Liver (tissue), 8 donors: ENCODE measurements at regions not wholly inside any gene's neighbourhood (a gene's known extent, or its start where the extent isn't known, plus 50 kb on each side); places are given as distances from the start of the nearest gene placed in this dataset.

Experiments
- DNase-seq: peaks from one replicate; pipeline ENCODE4 v3.0.0-alpha.2; 2017; ENCODE audit warnings: low spot score
- H3K27ac ChIP-seq, 2 donors: one replicate each; pipeline ENCODE4 v1.7.0; 2013; ENCODE audit warnings: inconsistent platforms in 2 of 2, low read length in 2 of 2, control low read depth in 1 of 2, low read depth in 1 of 2, mild to moderate bottlenecking in 1 of 2
- H3K27me3 ChIP-seq, 4 donors: one replicate each; pipeline versions ENCODE4 v1.6.1 to v1.7.0; 2013; ENCODE audit warnings: low read length in 3 of 4, inconsistent platforms in 1 of 4, mild to moderate bottlenecking in 1 of 4, moderate library complexity in 1 of 4; ENCODE audit not compliant: control insufficient read depth in 4 of 4, insufficient read depth in 4 of 4
- H3K36me3 ChIP-seq, 4 donors: one replicate each; pipeline versions ENCODE4 v1.6.1 to v1.7.0; 2013; ENCODE audit warnings: low read length in 3 of 4, mild to moderate bottlenecking in 3 of 4, low read depth in 1 of 4, moderate library complexity in 1 of 4; ENCODE audit not compliant: control insufficient read depth in 4 of 4, insufficient read depth in 3 of 4
- H3K4me1 ChIP-seq, 4 donors: one replicate each; pipeline versions ENCODE4 v1.6.1 to v1.7.0; 2013; ENCODE audit warnings: low read length in 3 of 4, mild to moderate bottlenecking in 3 of 4, moderate library complexity in 1 of 4; ENCODE audit not compliant: control insufficient read depth in 4 of 4, insufficient read depth in 4 of 4
- H3K4me3 ChIP-seq, 3 donors: one replicate each; pipeline versions ENCODE4 v1.6.1 to v1.7.0; 2013; ENCODE audit warnings: low read length in 3 of 3, control low read depth in 1 of 3, low read depth in 1 of 3, mild to moderate bottlenecking in 1 of 3
- H3K9ac ChIP-seq, 2 donors: one replicate each; pipeline ENCODE4 v1.7.0; 2013; ENCODE audit warnings: low read length in 2 of 2, mild to moderate bottlenecking in 2 of 2, moderate library complexity in 2 of 2, control low read depth in 1 of 2, low read depth in 1 of 2
- H3K9me3 ChIP-seq, 4 donors: one replicate each; pipeline versions ENCODE4 v1.6.1 to v1.7.0; 2013; ENCODE audit warnings: low read length in 3 of 4; ENCODE audit not compliant: control insufficient read depth in 4 of 4
- ATF3 ChIP-seq: IDR thresholded peaks from 2 replicates; pipeline ENCODE4 v1.6.1; 2016; ENCODE audit warnings: antibody characterized with exemption
- CTCF ChIP-seq: fragments of 150-350 bp; IDR thresholded peaks from 2 replicates; pipeline ENCODE4 v1.5.1; 2017; ENCODE audit warnings: improper control_type of control experiment, low read depth, low read length; ENCODE audit not compliant: missing input control
- EGR1 ChIP-seq, 2 donors: IDR thresholded peaks; 2 replicates each; pipeline ENCODE4 v1.6.1; 2016 to 2018; ENCODE audit warnings: antibody characterized with exemption in 2 of 2, low read depth in 2 of 2
- FOXA1 ChIP-seq: IDR thresholded peaks from 2 replicates; pipeline ENCODE4 v1.6.1; 2016; ENCODE audit warnings: antibody characterized with exemption
- GABPA ChIP-seq, 2 donors: IDR thresholded peaks in 1 of 2; conservative IDR thresholded peaks in 1 of 2; 2 replicates each; pipeline ENCODE4 v1.6.1; 2016; ENCODE audit warnings: antibody characterized with exemption in 2 of 2, mild to moderate bottlenecking in 1 of 2, moderate library complexity in 1 of 2
- HNF4A ChIP-seq, 2 donors: conservative IDR thresholded peaks; 2 replicates each; pipeline ENCODE4 v1.6.1; 2016; ENCODE audit warnings: antibody characterized with exemption in 2 of 2, mild to moderate bottlenecking in 2 of 2
- HNF4G ChIP-seq: IDR thresholded peaks from 2 replicates; pipeline ENCODE4 v1.6.1; 2016; ENCODE audit warnings: antibody characterized with exemption
- JUND ChIP-seq, 2 donors: IDR thresholded peaks; 2 replicates each; pipeline ENCODE4 v1.6.1; 2016; ENCODE audit warnings: antibody characterized with exemption in 2 of 2
- NR2F2 ChIP-seq: IDR thresholded peaks from 2 replicates; pipeline ENCODE4 v1.6.1; 2016; ENCODE audit warnings: antibody characterized with exemption
- RAD21 ChIP-seq, 2 donors: IDR thresholded peaks; 2 replicates each; pipeline ENCODE4 v1.6.1; 2016; ENCODE audit warnings: antibody characterized with exemption in 2 of 2, mild to moderate bottlenecking in 2 of 2
- RXRA ChIP-seq, 2 donors: IDR thresholded peaks; 2 replicates each; pipeline ENCODE4 v1.6.1; 2017 to 2018; ENCODE audit warnings: antibody characterized with exemption in 2 of 2, mild to moderate bottlenecking in 1 of 2
- SP1 ChIP-seq: IDR thresholded peaks from 2 replicates; pipeline ENCODE4 v1.6.1; 2018; ENCODE audit warnings: antibody characterized with exemption, mild to moderate bottlenecking
- YY1 ChIP-seq: IDR thresholded peaks from 2 replicates; pipeline ENCODE4 v1.6.1; 2016; ENCODE audit warnings: antibody characterized with exemption, mild to moderate bottlenecking
- WGBS: extraction: QIAGEN DNeasy Blood & Tissue Kit; methylation state at CpG from one replicate; pipeline ENCODE4 v1.1.7; 2013; 5-methylcytosine and 5-hydroxymethylcytosine counted together
- donor health status: healthy.
- donor health status: healthy.
- donor health status: healthy.
- donor health status: healthy.
- donor health status: healthy.

DNA sequence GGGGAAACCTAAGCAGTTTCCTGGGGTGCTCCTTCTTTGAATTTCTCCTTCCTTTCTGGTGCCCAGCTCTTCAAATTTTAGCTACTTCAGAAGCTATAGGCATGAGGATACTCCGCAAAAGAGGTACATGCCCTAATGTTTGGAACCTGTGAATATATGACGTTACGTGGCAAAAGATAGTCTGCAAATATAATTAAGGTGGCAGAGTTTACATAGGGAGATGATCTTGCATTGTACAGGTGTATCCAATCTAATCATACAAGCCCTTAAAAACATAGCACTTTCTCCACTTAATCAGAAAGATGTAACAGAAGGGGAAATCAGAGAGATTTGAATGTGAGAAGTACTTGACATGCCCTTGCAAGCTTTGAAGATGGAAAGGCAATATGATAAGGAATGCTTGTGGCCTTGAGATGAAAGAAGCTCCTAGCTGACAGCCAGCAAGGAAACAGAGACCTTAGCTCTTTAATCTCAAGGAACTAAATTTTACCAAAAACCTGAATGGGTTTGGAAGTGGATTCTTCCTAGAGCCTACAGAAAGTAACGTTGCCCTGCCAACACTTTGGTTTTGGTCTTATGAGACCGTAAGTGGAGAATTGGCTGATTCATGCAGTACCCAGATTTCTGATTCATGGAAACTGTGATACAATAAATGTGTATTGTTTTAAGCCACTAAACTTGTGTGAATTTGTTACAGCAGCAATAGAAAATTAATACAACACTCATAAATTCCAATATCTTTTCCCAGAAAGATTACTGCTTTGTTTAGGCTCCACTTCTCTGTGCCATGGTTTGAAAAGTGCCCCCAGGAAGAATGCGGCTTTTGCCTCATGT, 268.4 kb downstream of the FAM170A start:
- 74% methylated on average over 6 of the region's 6 CpGs for WGBS
- no peak overlapping the region for H3K27ac ChIP-seq
- no peak overlapping the region for H3K9ac ChIP-seq

GRCh38 chr5:119899981-119900380, 270.6 kb downstream of the FAM170A start:
- Histone ChIP-seq H3K4me1 (no peaks in the 10 kb centered on the region), H3K36me3 (no peaks in the 10 kb centered on the region), H3K27ac (no peak overlapping the region), H3K4me3 (no peak overlapping the region), H3K9ac (no peak overlapping the region), H3K27me3 (no peaks in the 10 kb centered on the region), H3K9me3 (no peaks in the 10 kb centered on the region)
- no peak for DNase-seq
- 64% methylated on average over 2 of the region's 2 CpGs for WGBS
- TF ChIP-seq CTCF (no peak), JUND (IDR thresholded peaks at IDR 0.05) (no peak)

More for the DNA sequence above, 268.4 kb downstream of the FAM170A start:
- H3K27me3 ChIP-seq: no peaks in the 10 kb centered on the region
- H3K4me1 ChIP-seq: no peaks in the 10 kb centered on the region
- TF ChIP-seq JUND (IDR thresholded peaks at IDR 0.05): no peak
- no peak for TF ChIP-seq CTCF
- TF ChIP-seq GABPA (IDR thresholded peaks at IDR 0.05 in 1 of 2, conservative IDR thresholded peaks at IDR 0.05 in 1 of 2): no peak
- no peak for TF ChIP-seq HNF4G
- TF ChIP-seq FOXA1: no peak
- TF ChIP-seq HNF4A (conservative IDR thresholded peaks at IDR 0.05): no peak
- no peak for TF ChIP-seq SP1
- no peak for TF ChIP-seq ATF3
- no peak for TF ChIP-seq RXRA (IDR thresholded peaks at IDR 0.05)
- TF ChIP-seq RAD21 (IDR thresholded peaks at IDR 0.05): no peak
- no peak for DNase-seq
- H3K36me3 ChIP-seq: no peaks in the 10 kb centered on the region
- no peak overlapping the region for H3K4me3 ChIP-seq
- no peaks in the 10 kb centered on the region for H3K9me3 ChIP-seq

DNA sequence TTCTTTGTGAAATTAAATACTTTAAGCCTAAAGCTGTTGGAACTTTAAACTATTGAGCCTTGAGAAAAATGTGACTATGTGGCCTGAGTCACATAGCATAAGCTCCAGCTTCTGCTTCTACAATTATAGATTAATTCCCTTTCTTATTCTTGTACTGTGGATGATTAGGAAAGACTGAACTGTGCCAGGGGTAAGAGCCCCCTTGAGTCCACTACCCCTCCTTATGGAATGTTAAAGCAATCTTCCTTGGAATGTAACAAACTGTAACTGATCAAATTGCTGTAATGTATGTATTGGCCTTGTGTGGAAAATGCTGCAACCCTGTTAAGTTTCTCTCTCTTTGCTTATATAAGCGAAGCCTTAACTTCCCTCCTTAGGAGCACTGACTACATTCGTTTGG, 273.2 kb downstream of the FAM170A start:
- no peak overlapping the region for H3K4me3 ChIP-seq
- no peaks in the 10 kb centered on the region for H3K27me3 ChIP-seq
- H3K27ac ChIP-seq: no peak overlapping the region
- no peak for DNase-seq
- no peaks in the 10 kb centered on the region for H3K36me3 ChIP-seq
- H3K9me3 ChIP-seq: peaks cover 0 to 4% (median 0%) of the 10 kb centered on the region in 4 donors
- H3K4me1 ChIP-seq: no peaks in the 10 kb centered on the region
- 68% methylated on average over 2 of the region's 2 CpGs for WGBS
- TF ChIP-seq EGR1 (IDR thresholded peaks at IDR 0.05; ENCODE audit: low read depth in 2 of 2): no peak
- no peak for TF ChIP-seq RXRA (IDR thresholded peaks at IDR 0.05)
- TF ChIP-seq NR2F2: no peak
- TF ChIP-seq CTCF: no peak
- TF ChIP-seq YY1: no peak
- TF ChIP-seq SP1: no peak
- no peak overlapping the region for H3K9ac ChIP-seq
